ENCODE measurements at regions not wholly inside any gene's neighbourhood (a gene's known extent, or its start where the extent isn't known, plus 50 kb on each side); places are given as distances from the start of the nearest gene placed in this dataset.

GRCh38 chr4:30802622-30803323 is 82.6 kb downstream of the PCDH7 start:
- no peak for TF ChIP-seq CTCF (IDR thresholded peaks at IDR 0.05)
- no peaks in the 10 kb centered on the region for H3K9me3 ChIP-seq
- ATAC-seq, result no peak
- H3K4me1 ChIP-seq, result no peaks in the 10 kb centered on the region
- no peak overlapping the region for H3K4me3 ChIP-seq
- H3K36me3 ChIP-seq, result no peaks in the 10 kb centered on the region
- intact Hi-C loops (cut with DNase I), result no loop called here
- no peak for DNase-seq
- H3K27me3 ChIP-seq, result no peaks in the 10 kb centered on the region
- no peak overlapping the region for H3K27ac ChIP-seq

- Histone ChIP-seq H3K4me1 (no peaks in the 10 kb centered on the region), H3K36me3 (no peaks in the 10 kb centered on the region), H3K27ac (no peak overlapping the region), H3K9me3 (no peaks in the 10 kb centered on the region), H3K4me3 (no peak overlapping the region), H3K27me3 (no peaks in the 10 kb centered on the region)
- DNase-seq, result no peak
- intact Hi-C loops (cut with DNase I), result no loop called here
- no peak for TF ChIP-seq CTCF (IDR thresholded peaks at IDR 0.05)
- ATAC-seq, result no peak
These were observed 88.1 kb downstream of the PCDH7 start for GRCh38 chr4:30808276-30808675.

- Histone ChIP-seq H3K27ac (no peak overlapping the region), H3K9me3 (no peaks in the 10 kb centered on the region), H3K27me3 (no peaks in the 10 kb centered on the region), H3K36me3 (no peaks in the 10 kb centered on the region), H3K4me3 (no peak overlapping the region), H3K4me1 (no peaks in the 10 kb centered on the region)
- ATAC-seq (no peak), DNase-seq (no peak)
- intact Hi-C loops (cut with DNase I), result no loop called here
- no peak for TF ChIP-seq CTCF (IDR thresholded peaks at IDR 0.05)
These were observed 91.1 kb downstream of the PCDH7 start for GRCh38 chr4:30811296-30811695.

GRCh38 chr4:30815685-30816084 is 95.5 kb downstream of the PCDH7 start:
- DNase-seq, result no peak
- no peaks in the 10 kb centered on the region for H3K9me3 ChIP-seq
- TF ChIP-seq CTCF (IDR thresholded peaks at IDR 0.05), result no peak
- H3K36me3 ChIP-seq, result no peaks in the 10 kb centered on the region
- intact Hi-C loops (cut with DNase I), result no loop called here
- no peak overlapping the region for H3K27ac ChIP-seq
- H3K4me3 ChIP-seq, result no peak overlapping the region
- no peak for ATAC-seq
- no peaks in the 10 kb centered on the region for H3K4me1 ChIP-seq
- no peaks in the 10 kb centered on the region for H3K27me3 ChIP-seq

GRCh38 chr4:30817447-30817846 is 97.3 kb downstream of the PCDH7 start:
- no peak overlapping the region for H3K27ac ChIP-seq
- ATAC-seq, result no peak
- H3K4me1 ChIP-seq, result no peaks in the 10 kb centered on the region
- DNase-seq, result no peak
- no peak overlapping the region for H3K4me3 ChIP-seq
- no peak for TF ChIP-seq CTCF (IDR thresholded peaks at IDR 0.05)
- no peaks in the 10 kb centered on the region for H3K36me3 ChIP-seq
- H3K9me3 ChIP-seq, result no peaks in the 10 kb centered on the region
- no peaks in the 10 kb centered on the region for H3K27me3 ChIP-seq
- intact Hi-C loops (cut with DNase I), result no loop called here

GRCh38 chr4:30818541-30818940 is 98.4 kb downstream of the PCDH7 start:
- intact Hi-C loops (cut with DNase I), result no loop called here
- no peaks in the 10 kb centered on the region for H3K4me1 ChIP-seq

More at GRCh38 chr4:30818541-30818940, 98.4 kb downstream of the PCDH7 start:
- Histone ChIP-seq H3K27ac (no peak overlapping the region), H3K36me3 (no peaks in the 10 kb centered on the region), H3K4me3 (no peak overlapping the region), H3K9me3 (no peaks in the 10 kb centered on the region), H3K27me3 (no peaks in the 10 kb centered on the region)
- no peak for DNase-seq
- ATAC-seq, result no peak
- TF ChIP-seq CTCF (IDR thresholded peaks at IDR 0.05), result no peak
